Caco-2 (cell line): ENCODE measurements at regions not wholly inside any gene's neighbourhood (a gene's known extent, or its start where the extent isn't known, plus 50 kb on each side); places are given as distances from the start of the nearest gene placed in this dataset.

ENCODE experiments used
- BruUV-seq: library from RNA; stranded (reverse); fragments of 400-500 nt; replicated peaks from 2 replicates; lab custom pipeline; 2021; lab: Mats Ljungman, UMichigan
- CTCF ChIA-PET: fragments of 300-600 bp; sonication (Branson Sonifier 250); formaldehyde crosslinking; loops from one replicate; lab custom pipeline; 2022; ENCODE audit warnings: antibody characterized with exemption; lab: Charles Lee
- POLR2A ChIA-PET: fragments of 300-600 bp; sonication (Branson Sonifier 250); formaldehyde crosslinking; loops from one replicate; lab custom pipeline; 2022; ENCODE audit warnings: antibody characterized with exemption; lab: Charles Lee
- DNase-seq, 2 experiments: peaks; one replicate each; pipeline versions ENCODE4 v3.0.0 to v3.0.0-alpha.2; 2020 to 2022
- H3K27me3 ChIP-seq: replicated peaks from 2 replicates; pipeline ENCODE4 v1.6.0; 2011; ENCODE audit warnings: low read length; ENCODE audit not compliant: control insufficient read depth, insufficient read depth
- H3K36me3 ChIP-seq: 2 replicates; pipeline ENCODE4 v1.5.1; 2011; ENCODE audit warnings: low read length; ENCODE audit not compliant: control insufficient read depth, insufficient read depth
- H3K4me1 ChIP-seq: fragments of 250-450 bp; sonication (Bioruptor Pico); 2 replicates; pipeline ENCODE4 v1.5.1; 2020; ENCODE audit warnings: mild to moderate bottlenecking
- H3K4me3 ChIP-seq: 2 replicates; pipeline ENCODE4 v1.5.1; 2011; ENCODE audit warnings: low read depth, mild to moderate bottlenecking, control low read depth, low read length
- H3K9me3 ChIP-seq: fragments of 250-450 bp; sonication (Bioruptor Pico); 2 replicates; pipeline ENCODE4 v1.5.1; 2020; ENCODE audit warnings: mild to moderate bottlenecking, moderate library complexity
- H3K27ac Mint-ChIP-seq: one replicate; pipeline ENCODE4 v1.8.0; 2022; ENCODE audit warnings: mixed read lengths; ENCODE audit not compliant: unreplicated experiment
- H3K27me3 Mint-ChIP-seq: one replicate; pipeline ENCODE4 v1.8.0; 2022; ENCODE audit warnings: mixed read lengths; ENCODE audit not compliant: insufficient read depth, unreplicated experiment
- H3K36me3 Mint-ChIP-seq: one replicate; pipeline ENCODE4 v1.8.0; 2022; ENCODE audit warnings: mild to moderate bottlenecking, mixed read lengths; ENCODE audit not compliant: insufficient read depth, unreplicated experiment
- H3K4me1 Mint-ChIP-seq: one replicate; pipeline ENCODE4 v1.8.0; 2022; ENCODE audit warnings: low read depth, mixed read lengths; ENCODE audit not compliant: unreplicated experiment
- H3K4me3 Mint-ChIP-seq: one replicate; pipeline ENCODE4 v1.8.0; 2022; ENCODE audit warnings: mild to moderate bottlenecking, moderate library complexity, mixed read lengths; ENCODE audit not compliant: unreplicated experiment
- H3K9me3 Mint-ChIP-seq: one replicate; pipeline ENCODE4 v1.8.0; 2022; ENCODE audit warnings: mixed read lengths; ENCODE audit not compliant: unreplicated experiment
- intact Hi-C: fragments of 100-400 bp; cut with micrococcal nuclease; formaldehyde crosslinking; loops from one replicate; pipeline ENCODE4 v1.10.0; 2022; ENCODE audit not compliant: unreplicated experiment
- TF ChIP-seq, protein P1 (sequence below), 2 experiments: fragments of 200-600 bp in 1 of 2; IDR thresholded peaks; 1 replicate in 1 of 2; 2 replicates in 1 of 2; pipeline versions ENCODE4 v1.5.1 to v1.8.0; 2011 to 2022; ENCODE audit warnings: antibody characterized with exemption in 1 of 2, control low read depth in 1 of 2, inconsistent platforms in 1 of 2, low read depth in 1 of 2, low read length in 1 of 2, mild to moderate bottlenecking in 1 of 2, moderate library complexity in 1 of 2; ENCODE audit not compliant: insufficient read depth in 1 of 2, severe bottlenecking in 1 of 2, unreplicated experiment in 1 of 2

GRCh38 chr2:16162491-16163040 is 222.2 kb downstream of the MYCN start:
- Mint-ChIP-seq H3K27ac (no peak overlapping the region), H3K9me3 (no peaks in the 10 kb centered on the region), H3K4me3 (no peak overlapping the region), H3K36me3 (no peaks in the 10 kb centered on the region), H3K27me3 (no peaks in the 10 kb centered on the region), H3K4me1 (peaks cover 2% of the 10 kb centered on the region)
- CTCF ChIA-PET: no interaction called here
- POLR2A ChIA-PET: no interaction called here
- peaks cover 1% of the 10 kb centered on the region; the same call in 1 of the 2 replicates for H3K4me1 ChIP-seq
- DNase-seq: no peak
- intact Hi-C loops: no loop called here
- BruUV-seq: no TSS peak
- H3K9me3 ChIP-seq: no peaks in the 10 kb centered on the region
- H3K36me3 ChIP-seq: no peaks in the 10 kb centered on the region
- no peak overlapping the region for H3K4me3 ChIP-seq
- TF ChIP-seq, protein P1, sequence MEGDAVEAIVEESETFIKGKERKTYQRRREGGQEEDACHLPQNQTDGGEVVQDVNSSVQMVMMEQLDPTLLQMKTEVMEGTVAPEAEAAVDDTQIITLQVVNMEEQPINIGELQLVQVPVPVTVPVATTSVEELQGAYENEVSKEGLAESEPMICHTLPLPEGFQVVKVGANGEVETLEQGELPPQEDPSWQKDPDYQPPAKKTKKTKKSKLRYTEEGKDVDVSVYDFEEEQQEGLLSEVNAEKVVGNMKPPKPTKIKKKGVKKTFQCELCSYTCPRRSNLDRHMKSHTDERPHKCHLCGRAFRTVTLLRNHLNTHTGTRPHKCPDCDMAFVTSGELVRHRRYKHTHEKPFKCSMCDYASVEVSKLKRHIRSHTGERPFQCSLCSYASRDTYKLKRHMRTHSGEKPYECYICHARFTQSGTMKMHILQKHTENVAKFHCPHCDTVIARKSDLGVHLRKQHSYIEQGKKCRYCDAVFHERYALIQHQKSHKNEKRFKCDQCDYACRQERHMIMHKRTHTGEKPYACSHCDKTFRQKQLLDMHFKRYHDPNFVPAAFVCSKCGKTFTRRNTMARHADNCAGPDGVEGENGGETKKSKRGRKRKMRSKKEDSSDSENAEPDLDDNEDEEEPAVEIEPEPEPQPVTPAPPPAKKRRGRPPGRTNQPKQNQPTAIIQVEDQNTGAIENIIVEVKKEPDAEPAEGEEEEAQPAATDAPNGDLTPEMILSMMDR (IDR thresholded peaks at IDR 0.05; ENCODE audit: insufficient read depth in 1 of 2, low read depth in 1 of 2, low read length in 1 of 2, severe bottlenecking in 1 of 2, unreplicated experiment in 1 of 2): no peak
- no peaks in the 10 kb centered on the region for H3K27me3 ChIP-seq

DNA sequence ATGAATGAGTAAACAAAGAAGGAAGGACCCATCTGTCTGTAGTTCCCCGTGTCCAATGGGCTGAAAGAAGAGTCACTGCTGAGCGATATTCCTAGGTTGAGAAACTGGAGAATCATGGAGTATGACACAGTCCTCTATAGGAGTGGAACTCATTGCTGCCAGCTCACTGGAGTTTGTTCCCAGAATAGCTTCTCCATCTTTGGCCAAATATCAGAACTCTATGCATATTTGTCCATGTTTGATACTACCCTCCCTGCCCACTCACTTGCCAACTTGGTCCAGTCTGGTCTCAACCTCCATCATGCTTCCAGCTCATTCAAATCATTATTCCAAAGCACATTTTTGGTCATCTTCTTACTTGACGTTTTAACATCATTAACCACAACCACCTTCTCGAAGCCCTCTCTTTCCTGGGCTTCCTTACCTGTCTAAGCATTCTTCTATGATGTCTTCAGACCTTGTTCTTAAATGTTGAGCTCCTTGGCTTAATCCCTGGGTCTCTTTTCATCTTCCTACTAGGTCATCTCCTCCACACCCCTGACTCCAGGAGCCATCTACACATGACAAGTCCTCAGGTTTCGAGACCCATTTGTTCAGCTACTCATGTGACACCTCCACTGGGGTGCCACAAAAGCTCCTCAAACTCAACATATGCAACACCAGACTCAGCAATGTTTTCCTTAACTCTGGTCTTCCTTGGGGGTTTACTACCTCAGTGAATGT is 221.6 kb downstream of the MYCN start:
- no peaks in the 10 kb centered on the region for H3K9me3 Mint-ChIP-seq
- no peaks in the 10 kb centered on the region for H3K36me3 Mint-ChIP-seq
- no peaks in the 10 kb centered on the region for H3K27me3 Mint-ChIP-seq
- H3K4me1 Mint-ChIP-seq: no peaks in the 10 kb centered on the region
- no peaks in the 10 kb centered on the region for H3K36me3 ChIP-seq
- H3K4me3 Mint-ChIP-seq: no peak overlapping the region
- no TSS peak for BruUV-seq
- H3K27me3 ChIP-seq: no peaks in the 10 kb centered on the region
- no peak for DNase-seq
- no peak overlapping the region for H3K27ac Mint-ChIP-seq
- intact Hi-C loops: no loop called here
- H3K4me1 ChIP-seq: no peaks in the 10 kb centered on the region
- ChIA-PET CTCF (no interaction called here), POLR2A (no interaction called here)
- no peaks in the 10 kb centered on the region for H3K9me3 ChIP-seq
- no peak overlapping the region for H3K4me3 ChIP-seq
- TF ChIP-seq, protein P1 (IDR thresholded peaks at IDR 0.05; ENCODE audit: insufficient read depth in 1 of 2, low read depth in 1 of 2, low read length in 1 of 2, severe bottlenecking in 1 of 2, unreplicated experiment in 1 of 2): no peak

DNA sequence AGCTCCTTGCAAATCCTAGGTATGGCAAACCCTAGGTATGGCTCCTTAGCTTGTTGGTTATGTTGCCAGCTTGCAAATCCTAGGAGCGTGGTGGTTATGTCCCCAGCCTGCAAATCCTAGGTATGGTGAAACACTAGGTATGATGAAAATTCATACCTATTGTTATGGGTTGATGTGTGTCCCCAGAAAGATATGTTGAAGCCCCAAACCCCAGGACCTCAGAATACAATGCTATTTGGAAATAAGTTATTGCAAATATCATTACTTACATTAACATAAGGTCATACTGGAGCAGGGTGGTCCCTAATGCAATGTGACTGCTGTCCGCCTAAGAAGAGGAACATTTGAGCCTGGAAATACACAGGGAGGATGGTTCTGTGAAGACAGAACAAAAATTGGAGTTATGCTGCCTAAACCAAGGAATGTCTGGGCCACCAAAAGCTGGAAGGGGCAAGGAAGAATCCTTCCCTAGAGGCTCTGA is 220.8 kb downstream of the MYCN start:
- intact Hi-C loops: no loop called here
- Histone ChIP-seq H3K4me1 (no peaks in the 10 kb centered on the region), H3K9me3 (no peaks in the 10 kb centered on the region), H3K27me3 (no peaks in the 10 kb centered on the region), H3K4me3 (no peak overlapping the region), H3K36me3 (no peaks in the 10 kb centered on the region)
- H3K27ac Mint-ChIP-seq: no peak overlapping the region
- no peaks in the 10 kb centered on the region for H3K36me3 Mint-ChIP-seq
- no peaks in the 10 kb centered on the region for H3K27me3 Mint-ChIP-seq
- ChIA-PET CTCF (no interaction called here), POLR2A (no interaction called here)
- no peak for DNase-seq
- H3K9me3 Mint-ChIP-seq: no peaks in the 10 kb centered on the region
- TF ChIP-seq, protein P1 (IDR thresholded peaks at IDR 0.05; ENCODE audit: insufficient read depth in 1 of 2, low read depth in 1 of 2, low read length in 1 of 2, severe bottlenecking in 1 of 2, unreplicated experiment in 1 of 2): no peak
- H3K4me3 Mint-ChIP-seq: no peak overlapping the region
- no TSS peak for BruUV-seq
- H3K4me1 Mint-ChIP-seq: no peaks in the 10 kb centered on the region
